Kidney (tissue), 13 donors: ENCODE measurements at regions not wholly inside any gene's neighbourhood (a gene's known extent, or its start where the extent isn't known, plus 50 kb on each side); places are given as distances from the start of the nearest gene placed in this dataset.
A peak's percentile ranks its signal among the peaks of the same experiment; 100 is the strongest.

Experiments used
- DNase-seq, 5 donors: peaks; one replicate each; pipeline ENCODE4 v3.0.0-alpha.2; 2013 to 2020
- FAIRE-seq: peaks from 2 replicates; lab custom pipeline; 2012; peaks lifted over from hg19 to GRCh38; lab: Jason Lieb, UNC
- H3K27ac ChIP-seq, 2 donors: one replicate each; pipeline ENCODE4 v1.7.0; 2013; ENCODE audit warnings: low read depth in 2 of 2, low read length in 2 of 2, inconsistent platforms in 1 of 2
- H3K27me3 ChIP-seq: one replicate; pipeline ENCODE4 v1.7.1; 2013; ENCODE audit warnings: low read length, inconsistent platforms; ENCODE audit not compliant: control insufficient read depth, insufficient read depth
- H3K36me3 ChIP-seq, 3 donors: one replicate each; pipeline versions ENCODE4 v1.7.0 to v1.7.1; 2013; ENCODE audit warnings: low read length in 3 of 3, control low read depth in 1 of 3, inconsistent platforms in 1 of 3; ENCODE audit not compliant: insufficient read depth in 3 of 3, control insufficient read depth in 2 of 3
- H3K4me1 ChIP-seq, 3 donors: one replicate each; pipeline versions ENCODE4 v1.7.0 to v1.7.1; 2013; ENCODE audit warnings: low read length in 3 of 3, inconsistent platforms in 1 of 3, low read depth in 1 of 3; ENCODE audit not compliant: control insufficient read depth in 2 of 3, insufficient read depth in 2 of 3
- H3K4me3 ChIP-seq, 3 donors: one replicate each; pipeline versions ENCODE4 v1.7.0 to v1.8.1; 2013; ENCODE audit warnings: low read length in 3 of 3, control low read depth in 1 of 3, inconsistent platforms in 1 of 3
- H3K9ac ChIP-seq, 3 donors: one replicate each; pipeline versions ENCODE4 v1.7.0 to v1.7.1; 2013; ENCODE audit warnings: low read length in 3 of 3, control low read depth in 1 of 3, inconsistent platforms in 1 of 3
- H3K9me3 ChIP-seq, 3 donors: one replicate each; pipeline versions ENCODE4 v1.7.0 to v1.7.1; 2013; ENCODE audit warnings: low read length in 3 of 3, control low read depth in 1 of 3, inconsistent platforms in 1 of 3; ENCODE audit not compliant: control insufficient read depth in 2 of 3, insufficient read depth in 1 of 3
- CTCF ChIP-seq: IDR thresholded peaks from 3 replicates; pipeline ENCODE4 v1.5.1; 2012; ENCODE audit warnings: mild to moderate bottlenecking, moderate library complexity, borderline replicate concordance; ENCODE audit not compliant: insufficient read depth; ENCODE audit errors: extremely low read depth
- intact Hi-C: fragments of 100-400 bp; cut with DNase I; formaldehyde crosslinking; loops from one replicate; pipeline ENCODE4 v1.11.1; 2022
- donor health status: control.
- donor health status: control.
- donor health status: control.
- donor health status: control.
- donor health status: control.
- donor health status: DM: yes; HTN: yes; CAD: no.
- donor health status: Normal renal cell carcinoma (clear cell type).

DNA sequence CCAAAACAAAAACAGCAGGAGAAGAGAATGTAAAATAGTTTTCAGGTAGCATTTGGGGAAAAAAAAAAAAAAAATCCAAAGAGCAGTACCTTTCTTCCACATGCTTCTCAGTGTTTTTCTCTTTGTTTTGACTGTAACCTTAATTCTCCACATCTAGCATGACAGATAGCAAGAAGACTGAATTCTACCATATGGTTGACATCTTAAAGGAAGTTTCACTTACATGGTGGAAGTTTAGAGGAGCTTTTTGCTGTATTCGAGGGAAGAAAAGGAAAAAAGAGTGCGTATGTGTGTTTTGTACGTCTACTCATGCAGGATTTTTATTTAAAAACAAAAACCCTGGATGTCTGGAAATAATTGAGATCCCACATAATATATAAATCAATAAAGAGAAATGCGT lies 604.8 kb downstream of the CCDC171 start:
- TF ChIP-seq CTCF = no peak
- no peaks in the 10 kb centered on the region for H3K4me1 ChIP-seq
- intact Hi-C loops = no loop called here
- no peaks in the 10 kb centered on the region for H3K27me3 ChIP-seq
- no peaks in the 10 kb centered on the region for H3K9me3 ChIP-seq
- H3K4me3 ChIP-seq = no peak overlapping the region
- H3K9ac ChIP-seq = no peak overlapping the region
- H3K36me3 ChIP-seq = no peaks in the 10 kb centered on the region
- H3K27ac ChIP-seq = no peak overlapping the region
- no peak for FAIRE-seq
- peak in 1 of 5 donors; percentile 38 for DNase-seq

DNA sequence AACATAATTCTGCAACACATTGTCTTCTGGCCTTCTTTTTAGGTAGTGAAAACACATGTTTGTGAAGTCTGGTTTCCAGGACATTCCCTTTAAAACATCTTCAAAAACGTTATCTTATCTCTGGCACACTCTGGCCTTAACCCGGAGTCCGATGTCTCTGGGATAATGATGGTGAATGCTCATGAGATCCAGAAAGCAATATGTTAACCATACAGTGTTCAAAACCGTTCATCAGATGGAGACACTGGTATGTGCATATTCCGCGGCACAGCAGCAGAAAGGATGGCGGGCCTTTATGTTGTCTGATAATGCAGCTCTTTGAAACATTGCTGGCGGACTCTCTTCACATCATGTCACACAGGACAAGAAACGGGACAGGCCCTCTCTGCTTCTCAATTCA lies 605.2 kb downstream of the CCDC171 start:
- TF ChIP-seq CTCF = no peak
- Histone ChIP-seq H3K9ac (no peak overlapping the region), H3K27ac (no peak overlapping the region), H3K27me3 (no peaks in the 10 kb centered on the region), H3K4me3 (no peak overlapping the region), H3K9me3 (no peaks in the 10 kb centered on the region), H3K4me1 (no peaks in the 10 kb centered on the region), H3K36me3 (no peaks in the 10 kb centered on the region)
- no peak for DNase-seq
- FAIRE-seq = no peak
- intact Hi-C loops = no loop called here

DNA sequence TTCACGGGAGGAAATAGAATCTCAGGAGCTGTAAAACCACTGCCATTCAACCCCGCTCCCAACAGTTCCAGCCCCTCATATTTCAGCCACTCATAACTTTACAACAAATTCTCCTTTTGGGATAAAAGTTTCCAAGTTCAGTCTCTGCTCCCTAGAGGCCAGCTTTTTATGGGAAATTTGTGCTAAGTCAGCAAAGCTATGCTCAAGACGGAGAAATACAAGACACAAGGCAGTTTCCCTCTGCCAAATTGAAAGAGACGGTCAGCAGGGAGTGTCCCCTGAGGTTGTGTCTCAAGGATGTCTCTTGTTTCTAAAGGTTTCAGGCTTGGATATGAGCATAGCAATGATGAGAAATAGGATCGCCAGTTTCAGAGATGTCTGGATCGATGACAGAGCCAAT lies 608.6 kb downstream of the CCDC171 start:
- intact Hi-C loops = no loop called here
- Histone ChIP-seq H3K36me3 (no peaks in the 10 kb centered on the region), H3K4me1 (no peaks in the 10 kb centered on the region), H3K9me3 (no peaks in the 10 kb centered on the region), H3K27ac (no peak overlapping the region), H3K27me3 (no peaks in the 10 kb centered on the region), H3K9ac (no peak overlapping the region), H3K4me3 (no peak overlapping the region)
- TF ChIP-seq CTCF = no peak
- DNase-seq (no peak), FAIRE-seq (no peak)

DNA sequence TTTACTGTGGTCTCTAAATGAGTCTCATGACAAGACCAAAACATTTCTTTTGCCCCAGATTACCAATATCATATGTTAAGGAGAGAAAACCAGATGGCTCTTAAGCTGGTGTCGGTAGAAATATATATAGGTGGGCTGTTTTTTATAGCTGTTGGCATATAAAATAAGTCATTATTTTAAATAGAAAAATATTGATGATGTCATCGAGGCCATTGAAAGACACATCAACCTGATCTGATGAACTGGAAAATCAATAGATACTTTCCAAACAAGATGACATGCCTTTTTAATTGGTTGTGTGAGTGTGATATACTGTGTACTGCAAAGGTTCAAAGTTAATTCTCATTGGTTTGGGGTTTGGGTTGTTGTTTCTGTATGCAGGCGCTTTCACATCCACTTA lies 617.3 kb downstream of the CCDC171 start:
- Histone ChIP-seq H3K36me3 (no peaks in the 10 kb centered on the region), H3K4me3 (no peak overlapping the region), H3K9me3 (no peaks in the 10 kb centered on the region), H3K27ac (no peak overlapping the region), H3K27me3 (no peaks in the 10 kb centered on the region), H3K9ac (no peak overlapping the region), H3K4me1 (peaks cover 0 to 2% (median 0%) of the 10 kb centered on the region in 3 donors)
- TF ChIP-seq CTCF = no peak
- DNase-seq = no peak
- intact Hi-C loops = no loop called here
- no peak for FAIRE-seq
